K562 (cell line): ENCODE measurements at regions not wholly inside any gene's neighbourhood (a gene's known extent, or its start where the extent isn't known, plus 50 kb on each side); places are given as distances from the start of the nearest gene placed in this dataset.
"Not testable (repeated sequence)": the region's sequence is repeated elsewhere in the genome, so short reads cannot be mapped to it uniquely, and the experiment has no call there.

ENCODE experiments used
- ATAC-seq: fragments of 200-7000 bp; cut with Tn5 transposase; 3 replicates; pipeline ENCODE4 v1.9.1; 2020; ENCODE audit warnings: moderate library complexity
- BruUV-seq: library from RNA; stranded (reverse); fragments of 400-500 nt; replicated peaks from 2 replicates; lab custom pipeline; 2021; lab: Mats Ljungman, UMichigan
- CTCF ChIA-PET: fragments of 300-600 bp; formaldehyde crosslinking; extraction: SDS; loops from one replicate; lab custom pipeline; 2021; ENCODE audit warnings: low intra/inter-chr PET ratio; lab: Yijun Ruan, JAX
- POLR2A ChIA-PET: fragments of 300-600, 350-650 bp; sonication (Branson Sonifier 250); formaldehyde crosslinking; extraction: SDS; loops from one replicate; lab custom pipeline; 2021; ENCODE audit warnings: antibody characterized with exemption, inconsistent platforms; lab: Yijun Ruan, JAX
- DNase-seq, 4 experiments: peaks; one replicate each; pipeline versions ENCODE4 v3.0.0 to v3.0.0-alpha.2; 2011 to 2018; ENCODE audit warnings: low spot score in 3 of 4, mixed read lengths in 3 of 4; ENCODE audit errors: extremely low read depth in 1 of 4
- FAIRE-seq: peaks from 2 replicates; lab custom pipeline; 2011; peaks lifted over from hg19 to GRCh38; lab: Jason Lieb, UNC
- H2AFZ ChIP-seq: 2 replicates; pipeline ENCODE4 v1.6.0; 2011; ENCODE audit warnings: low read depth, low read length, control low read depth, inconsistent platforms
- H3K27ac ChIP-seq: fragments of 200-600 bp; 3 replicates; pipeline ENCODE4 v1.8.0; 2011; ENCODE audit warnings: low read depth, mild to moderate bottlenecking, control low read depth, inconsistent platforms, low read length, moderate library complexity, mixed read lengths; ENCODE audit errors: extremely low read depth
- H3K27me3 ChIP-seq, 2 experiments: fragments of 300-600 bp in 1 of 2; 2 replicates in 1 of 2; 3 replicates in 1 of 2; pipeline versions ENCODE4 v1.6.0 to v1.8.0; 2011; ENCODE audit warnings: inconsistent platforms in 2 of 2, low read length in 2 of 2, mild to moderate bottlenecking in 1 of 2, mixed read lengths in 1 of 2, moderate library complexity in 1 of 2; ENCODE audit not compliant: control insufficient read depth in 2 of 2, insufficient read depth in 2 of 2
- H3K36me3 ChIP-seq: fragments of 300-600 bp; 3 replicates; pipeline ENCODE4 v1.8.0; 2011; ENCODE audit warnings: mild to moderate bottlenecking, low read length, inconsistent platforms; ENCODE audit not compliant: control insufficient read depth, insufficient read depth
- H3K4me1 ChIP-seq, 2 experiments: fragments of 200-600 bp in 1 of 2; replicated peaks in 1 of 2; 2 replicates in 1 of 2; 3 replicates in 1 of 2; pipeline versions ENCODE4 v1.5.1 to v1.8.0; 2011; ENCODE audit warnings: inconsistent platforms in 2 of 2, low read length in 2 of 2, mild to moderate bottlenecking in 1 of 2, mixed read lengths in 1 of 2, moderate library complexity in 1 of 2; ENCODE audit not compliant: control insufficient read depth in 2 of 2, insufficient read depth in 2 of 2
- H3K4me2 ChIP-seq: 2 replicates; pipeline ENCODE4 v1.6.1; 2011; ENCODE audit warnings: low read length, control low read depth, inconsistent platforms, mixed read lengths; ENCODE audit not compliant: insufficient read depth
- H3K4me3 ChIP-seq: fragments of 200-600 bp; sonication (generic), shearing (Covaris generic); 2 replicates; pipeline ENCODE4 v1.5.1; 2016; ENCODE audit warnings: control low read depth, inconsistent platforms
- H3K79me2 ChIP-seq: fragments of 200-600 bp; 3 replicates; pipeline ENCODE4 v1.8.0; 2011; ENCODE audit warnings: low read length, inconsistent platforms; ENCODE audit not compliant: control insufficient read depth, insufficient read depth
- H3K9ac ChIP-seq, 2 experiments: 2 replicates each; pipeline versions ENCODE4 v1.6.0 to v1.6.1; 2011; ENCODE audit warnings: low read depth in 2 of 2, low read length in 2 of 2, control low read depth in 1 of 2, inconsistent platforms in 1 of 2, mild to moderate bottlenecking in 1 of 2, mixed read lengths in 1 of 2; ENCODE audit not compliant: insufficient read depth in 1 of 2
- H3K9me1 ChIP-seq: one replicate; pipeline ENCODE4 v1.6.0; 2011; ENCODE audit warnings: inconsistent platforms, mild to moderate bottlenecking, low read length, moderate library complexity; ENCODE audit not compliant: control insufficient read depth, insufficient read depth
- H3K9me3 ChIP-seq: replicated peaks from 2 replicates; pipeline ENCODE4 v1.5.1; 2011; ENCODE audit warnings: low read depth, low read length, inconsistent platforms; ENCODE audit not compliant: control insufficient read depth, insufficient read depth
- H4K20me1 ChIP-seq: replicated peaks from 2 replicates; pipeline ENCODE4 v1.6.1; 2011; ENCODE audit warnings: low read length, inconsistent platforms, mixed read lengths; ENCODE audit not compliant: control insufficient read depth, insufficient read depth
- MGA ChIP-seq: fragments of 450-650 bp; IDR thresholded peaks from 2 replicates; pipeline ENCODE4 v1.6.1; 2016; ENCODE audit warnings: mild to moderate bottlenecking, moderate library complexity
- NCOR1 ChIP-seq: fragments of 450-650 bp; IDR thresholded peaks from 2 replicates; pipeline ENCODE4 v1.6.1; 2016; ENCODE audit warnings: mild to moderate bottlenecking, moderate library complexity
- TAF9B ChIP-seq: fragments of 450-650 bp; IDR thresholded peaks from 2 replicates; pipeline ENCODE4 v1.6.1; 2018; ENCODE audit warnings: mild to moderate bottlenecking; ENCODE audit not compliant: partially characterized antibody
- ZKSCAN1 ChIP-seq: fragments of 150-350 bp; IDR thresholded peaks from 2 replicates; pipeline ENCODE4 v1.6.1; 2016; ENCODE audit warnings: low read depth, low read length
- ZZZ3 ChIP-seq: fragments of 450-650 bp; IDR thresholded peaks from 2 replicates; pipeline ENCODE4 v1.6.1; 2016; ENCODE audit warnings: antibody characterized with exemption, mild to moderate bottlenecking, moderate library complexity
- WGBS: fragments of 100-300 bp; shearing (Covaris generic); methylation state at CpG from one replicate; pipeline ENCODE4 v1.1.6; 2016; ENCODE audit warnings: low coverage, mixed read lengths; ENCODE audit not compliant: insufficient coverage; ENCODE audit errors: missing lambda C conversion rate; 5-methylcytosine and 5-hydroxymethylcytosine counted together
- in situ Hi-C: fragments of 300-500 bp; cut with MboI; formaldehyde crosslinking; loops from 4 replicates; pipeline ENCODE4 v1.15.0; 2018; ENCODE audit warnings: inconsistent platforms, mixed read lengths
- intact Hi-C: fragments of 100-400 bp; cut with micrococcal nuclease; formaldehyde crosslinking; loops from 2 replicates; pipeline ENCODE4 v1.14.2; 2022

- H3K9me1 ChIP-seq, H3K9ac ChIP-seq, H2AFZ ChIP-seq, H3K4me1 ChIP-seq, H3K27ac ChIP-seq, BruUV-seq, H3K4me3 ChIP-seq, CTCF ChIA-PET, H4K20me1 ChIP-seq, H3K79me2 ChIP-seq, H3K4me2 ChIP-seq, intact Hi-C loops, POLR2A ChIA-PET, DNase-seq, ATAC-seq, H3K36me3 ChIP-seq, H3K27me3 ChIP-seq, FAIRE-seq, H3K9me3 ChIP-seq, in situ Hi-C loops: not testable (repeated sequence)
- WGBS: 2% methylated on average over 15 of the region's 15 CpGs
Observed at GRCh38 chr1:72983011-72983410, 700.7 kb upstream of the NEGR1 start.

- Histone ChIP-seq H3K9ac (no peak overlapping the region), H3K4me3 (no peak overlapping the region), H3K9me1 (no peaks in the 10 kb centered on the region), H3K4me2 (no peak overlapping the region), H3K36me3 (no peaks in the 10 kb centered on the region), H2AFZ (no peak overlapping the region), H3K9me3 (no peaks in the 10 kb centered on the region; the same call in 1 of the 2 replicates), H3K27ac (no peak overlapping the region), H3K4me1 (no peaks in the 10 kb centered on the region), H3K27me3 (no peaks in the 10 kb centered on the region), H4K20me1 (no peaks in the 10 kb centered on the region), H3K79me2 (no peaks in the 10 kb centered on the region)
- no peak for ATAC-seq
- no peak for FAIRE-seq
- 7% methylated on average over 1 of the region's 1 CpG for WGBS
- no TSS peak for BruUV-seq
- CTCF ChIA-PET: no interaction called here
- in situ Hi-C loops: no loop called here
- POLR2A ChIA-PET: no interaction called here
- DNase-seq: no peak
- intact Hi-C loops: no loop called here
- TF ChIP-seq ZKSCAN1 (no peak), ZZZ3 (no peak), TAF9B (no peak), MGA (no peak), NCOR1 (no peak)
Observed at GRCh38 chr1:72969461-72969860, 687.1 kb upstream of the NEGR1 start.
